ENCODE measurements at regions not wholly inside any gene's neighbourhood (a gene's known extent, or its start where the extent isn't known, plus 50 kb on each side); places are given as distances from the start of the nearest gene placed in this dataset. TPM values are rescaled to one million over a fixed set of nuclear protein-coding genes. Genes with fewer than 3 reads are reported as not detected.

DNA sequence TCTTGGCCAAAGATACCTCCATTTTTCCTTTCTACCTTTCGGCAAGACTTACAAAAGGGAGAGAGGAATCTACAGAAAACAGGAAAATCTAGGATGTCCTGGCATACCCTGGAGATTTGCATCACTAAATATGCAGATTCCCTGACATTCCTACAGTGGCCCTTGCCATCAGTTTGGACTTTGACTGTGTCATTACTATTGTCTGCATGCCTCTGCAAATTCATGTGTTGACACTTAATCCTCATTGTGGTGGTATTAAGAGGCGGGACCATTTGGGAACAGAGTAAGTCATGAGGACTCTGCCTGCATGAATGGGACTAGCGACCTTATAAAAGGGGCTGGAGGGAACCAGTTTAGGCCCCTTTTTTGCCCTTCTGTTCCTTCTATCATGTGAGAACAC, 50.5 kb upstream of the DTNBP1 start (continued):
- no peak for TF ChIP-seq ZNF462 (CRISPR knock-in tag; IDR thresholded peaks at IDR 0.05)
- TF ChIP-seq ZNF331 (CRISPR knock-in tag; IDR thresholded peaks at IDR 0.05; ENCODE audit: low read depth), result no peak
- no peak for TF ChIP-seq JUNB (IDR thresholded peaks at IDR 0.05; ENCODE audit: unreplicated experiment)
- no peak for TF ChIP-seq EZH2phosphoT487 (IDR thresholded peaks at IDR 0.05; ENCODE audit: unreplicated experiment)
- TF ChIP-seq ZNF114 (CRISPR knock-in tag; IDR thresholded peaks at IDR 0.05), result no peak

DNA sequence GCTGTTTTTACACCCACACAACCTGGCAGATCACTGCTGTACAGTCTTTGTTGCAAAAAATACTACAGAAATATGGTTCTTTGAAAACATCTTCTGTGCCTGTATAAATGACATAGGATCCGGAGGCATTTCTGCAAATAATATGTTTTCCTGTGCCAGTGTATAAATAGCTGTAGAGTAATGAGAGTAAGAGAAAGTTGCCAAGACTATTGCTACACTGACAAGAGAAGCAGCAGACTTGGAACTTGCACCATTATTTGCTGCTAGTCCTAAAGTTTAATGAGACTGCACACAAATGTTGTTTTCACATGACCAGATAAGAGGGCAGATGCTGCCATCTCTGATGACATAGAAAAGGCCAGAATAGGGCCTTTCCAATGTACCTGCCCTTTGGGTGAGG, 50.0 kb upstream of the DTNBP1 start:
- peaks cover 16% of the 10 kb centered on the region for H3K9me3 Mint-ChIP-seq
- no peak overlapping the region for H3K4me3 ChIP-seq
- no peaks in the 10 kb centered on the region for H3K79me2 ChIP-seq (replicated peaks; ENCODE audit: insufficient read depth)
- H3K27me3 Mint-ChIP-seq (ENCODE audit: insufficient read depth, low read depth, poor library complexity), result peaks cover 7% of the 10 kb centered on the region
- DNase-seq (ENCODE audit: low spot score) (no peak), ATAC-seq (no peak)
- no peak overlapping the region for H3K4me2 ChIP-seq
- no peak overlapping the region for H2AFZ ChIP-seq
- no peak for TF ChIP-seq JUNB (IDR thresholded peaks at IDR 0.05; ENCODE audit: unreplicated experiment)
- no peak for TF ChIP-seq NANOG (IDR thresholded peaks at IDR 0.05; ENCODE audit: borderline replicate concordance)
- TF ChIP-seq ZNF331 (CRISPR knock-in tag; IDR thresholded peaks at IDR 0.05; ENCODE audit: low read depth), result no peak
- no peaks in the 10 kb centered on the region for H3K4me1 ChIP-seq (ENCODE audit: insufficient read depth)
- H3K27ac ChIP-seq (ENCODE audit: low read depth), result no peak overlapping the region
- H3F3A ChIP-seq (replicated peaks; ENCODE audit: low read depth), result no peaks in the 10 kb centered on the region
- no peak overlapping the region for H3K4me3 Mint-ChIP-seq
- H3K27ac Mint-ChIP-seq, result no peak overlapping the region
- H3K27me3 ChIP-seq (ENCODE audit: insufficient read depth), result no peaks in the 10 kb centered on the region
- H4K20me1 ChIP-seq (replicated peaks; ENCODE audit: insufficient read depth), result no peaks in the 10 kb centered on the region
- no peaks in the 10 kb centered on the region for H3K36me3 Mint-ChIP-seq (ENCODE audit: low read depth)
- H3K36me3 ChIP-seq (ENCODE audit: insufficient read depth), result no peaks in the 10 kb centered on the region
- peaks cover 15% of the 10 kb centered on the region; the same call in 1 of the 2 replicates for H3K9me2 ChIP-seq (ENCODE audit: insufficient read depth)
- 0 out of 3 replicates have a peak, but pooled peaks cover 2% of the 10 kb centered on the region for H3K4me1 Mint-ChIP-seq

Small RNA genes lying in the stretch of these regions (small RNA-seq; reads per million reads assigned to genes)
- not detected for gene AL365265.1 (ENCODE audit: low replicate concordance)
